Prostate gland (tissue), 2 donors: ENCODE measurements at regions not wholly inside any gene's neighbourhood (a gene's known extent, or its start where the extent isn't known, plus 50 kb on each side); places are given as distances from the start of the nearest gene placed in this dataset.

Experiments used
- DNase-seq: peaks from one replicate; pipeline ENCODE4 v3.0.0-alpha.2; 2019; ENCODE audit warnings: low spot score
- H3K27ac ChIP-seq, 2 donors: fragments of 200-600 bp; sonication (generic); 2 replicates each; pipeline ENCODE4 v1.5.1; 2017 to 2019
- H3K27me3 ChIP-seq: fragments of 200-600 bp; sonication (generic); replicated peaks from 2 replicates; pipeline ENCODE4 v1.5.1; 2019; ENCODE audit not compliant: insufficient read depth
- H3K36me3 ChIP-seq, 2 donors: fragments of 200-600 bp; sonication (generic); 1 replicate in 1 of 2; 2 replicates in 1 of 2; pipeline versions ENCODE4 v1.5.1 to v1.8.1; 2017 to 2019
- H3K4me1 ChIP-seq: fragments of 200-600 bp; sonication (generic); replicated peaks from 2 replicates; pipeline ENCODE4 v1.5.1; 2019
- H3K4me3 ChIP-seq, 2 donors: fragments of 200-600 bp; sonication (generic); 2 replicates each; pipeline ENCODE4 v1.5.1; 2017 to 2019
- H3K9me3 ChIP-seq: fragments of 200-600 bp; sonication (generic); 2 replicates; pipeline ENCODE4 v1.5.1; 2017
- POLR2A ChIP-seq: fragments of 450-650 bp; IDR thresholded peaks from one replicate; pipeline ENCODE4 v1.6.1; 2016; ENCODE audit warnings: antibody characterized with exemption, mild to moderate bottlenecking
- POLR2AphosphoS5 ChIP-seq: sonication (generic); formaldehyde crosslinking; IDR thresholded peaks from one replicate; pipeline ENCODE4 v1.6.1; 2017; ENCODE audit warnings: antibody characterized with exemption
- WGBS: methylation state at CpG from one replicate; pipeline ENCODE4 v1.1.5; 2018; 5-methylcytosine and 5-hydroxymethylcytosine counted together
- intact Hi-C: fragments of 100-400 bp; cut with DNase I; formaldehyde crosslinking; loops from one replicate; pipeline ENCODE4 v1.14.2; 2022
- TF ChIP-seq, protein P1 (sequence below), 4 experiments: fragments of 200-600 bp in 2 of 4; fragments of 450-650 bp in 2 of 4; sonication (generic) in 2 of 4; IDR thresholded peaks; 1 replicate in 3 of 4; 2 replicates in 1 of 4; pipeline ENCODE4 v1.5.1; 2016 to 2019; ENCODE audit warnings: antibody characterized with exemption in 4 of 4, mild to moderate bottlenecking in 2 of 4, moderate library complexity in 2 of 4

DNA sequence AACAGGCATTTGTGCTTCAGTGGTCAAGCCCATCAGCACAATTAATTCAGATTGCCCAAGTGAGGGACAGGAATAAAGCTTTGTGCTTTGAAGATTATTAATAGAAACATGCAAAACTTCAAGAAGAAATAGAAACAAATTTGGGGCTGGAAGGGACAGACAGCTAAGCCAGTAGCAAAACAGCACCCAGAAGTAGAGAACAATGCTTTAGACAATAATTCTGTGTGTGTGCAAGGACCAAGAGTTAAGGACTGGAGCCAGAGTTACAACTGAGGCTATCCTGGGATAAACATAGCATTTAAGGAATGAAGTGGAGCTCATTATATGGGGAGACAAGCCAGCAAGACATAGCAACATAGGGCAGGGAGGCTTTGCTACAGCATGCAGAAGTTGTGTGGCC, 251.9 kb upstream of the DAB1 start:
- Histone ChIP-seq H3K27me3 (no peaks in the 10 kb centered on the region), H3K9me3 (no peaks in the 10 kb centered on the region), H3K27ac (no peak overlapping the region), H3K4me1 (no peaks in the 10 kb centered on the region), H3K36me3 (no peaks in the 10 kb centered on the region), H3K4me3 (no peak overlapping the region)
- intact Hi-C loops, result no loop called here
- TF ChIP-seq, protein P1, sequence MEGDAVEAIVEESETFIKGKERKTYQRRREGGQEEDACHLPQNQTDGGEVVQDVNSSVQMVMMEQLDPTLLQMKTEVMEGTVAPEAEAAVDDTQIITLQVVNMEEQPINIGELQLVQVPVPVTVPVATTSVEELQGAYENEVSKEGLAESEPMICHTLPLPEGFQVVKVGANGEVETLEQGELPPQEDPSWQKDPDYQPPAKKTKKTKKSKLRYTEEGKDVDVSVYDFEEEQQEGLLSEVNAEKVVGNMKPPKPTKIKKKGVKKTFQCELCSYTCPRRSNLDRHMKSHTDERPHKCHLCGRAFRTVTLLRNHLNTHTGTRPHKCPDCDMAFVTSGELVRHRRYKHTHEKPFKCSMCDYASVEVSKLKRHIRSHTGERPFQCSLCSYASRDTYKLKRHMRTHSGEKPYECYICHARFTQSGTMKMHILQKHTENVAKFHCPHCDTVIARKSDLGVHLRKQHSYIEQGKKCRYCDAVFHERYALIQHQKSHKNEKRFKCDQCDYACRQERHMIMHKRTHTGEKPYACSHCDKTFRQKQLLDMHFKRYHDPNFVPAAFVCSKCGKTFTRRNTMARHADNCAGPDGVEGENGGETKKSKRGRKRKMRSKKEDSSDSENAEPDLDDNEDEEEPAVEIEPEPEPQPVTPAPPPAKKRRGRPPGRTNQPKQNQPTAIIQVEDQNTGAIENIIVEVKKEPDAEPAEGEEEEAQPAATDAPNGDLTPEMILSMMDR (IDR thresholded peaks at IDR 0.05), result no peak
- no peak for TF ChIP-seq POLR2A
- no peak for TF ChIP-seq POLR2AphosphoS5
- no peak for DNase-seq

DNA sequence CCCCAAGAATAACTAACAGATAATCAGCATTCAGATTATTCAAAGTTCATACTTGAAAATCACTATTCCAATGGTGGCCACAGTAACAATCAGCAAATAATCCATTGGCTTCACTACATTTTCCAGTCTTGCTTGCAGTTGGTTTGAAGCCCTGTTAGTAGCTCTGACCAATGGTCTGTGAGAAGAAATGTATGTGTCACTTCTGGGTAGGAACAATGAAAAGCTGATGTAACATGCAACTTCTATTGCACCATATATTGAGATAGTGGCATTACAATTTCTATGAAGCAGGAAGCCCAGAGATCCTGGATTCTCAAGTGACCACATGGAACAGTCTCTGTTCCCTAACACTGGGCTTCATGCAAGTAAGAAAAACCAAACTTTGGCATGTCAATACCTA, 250.9 kb upstream of the DAB1 start:
- Histone ChIP-seq H3K4me3 (no peak overlapping the region), H3K4me1 (no peaks in the 10 kb centered on the region), H3K9me3 (no peaks in the 10 kb centered on the region), H3K27me3 (no peaks in the 10 kb centered on the region), H3K36me3 (no peaks in the 10 kb centered on the region), H3K27ac (no peak overlapping the region)
- TF ChIP-seq POLR2AphosphoS5, result no peak
- no peak for TF ChIP-seq POLR2A
- TF ChIP-seq, protein P1 (IDR thresholded peaks at IDR 0.05), result no peak
- intact Hi-C loops, result no loop called here
- no peak for DNase-seq

DNA sequence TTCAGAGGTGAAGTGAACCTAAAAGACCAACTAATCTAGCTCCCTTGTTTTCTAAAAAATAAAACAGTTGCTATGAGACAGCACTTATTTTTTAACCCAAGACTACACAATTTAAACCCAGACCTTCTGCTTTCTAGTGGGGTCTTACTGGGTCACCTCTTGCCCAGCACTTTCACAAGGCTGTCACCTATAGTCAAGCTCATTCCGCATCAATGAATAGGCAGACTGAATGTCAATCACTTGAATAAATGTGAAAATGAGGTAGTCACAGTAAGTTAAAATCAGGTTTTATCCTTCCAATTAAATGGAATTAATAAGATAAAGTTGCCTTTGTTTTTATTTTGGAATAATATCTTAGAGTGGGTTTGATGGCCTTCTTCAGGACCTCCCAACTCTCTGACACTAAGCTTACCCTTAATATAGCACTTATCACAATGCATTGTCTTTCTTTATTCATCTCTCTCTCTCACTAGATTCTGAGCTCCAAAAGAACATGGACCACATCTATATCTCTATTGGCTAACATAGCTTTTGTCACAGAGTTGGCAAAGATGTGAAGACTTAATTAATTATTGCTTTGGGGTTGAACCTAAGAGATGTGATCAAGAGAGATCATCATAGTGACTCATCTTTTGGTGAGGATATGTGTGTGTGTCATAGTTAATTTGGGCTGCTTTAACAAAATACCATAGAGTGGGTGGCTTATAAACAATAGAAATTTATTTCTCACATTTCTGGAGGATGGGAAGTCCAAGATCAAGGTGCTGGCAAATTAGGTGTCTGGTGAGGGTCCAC, 248.7 kb upstream of the DAB1 start:
- intact Hi-C loops, result no loop called here
- Histone ChIP-seq H3K4me1 (no peaks in the 10 kb centered on the region), H3K36me3 (no peaks in the 10 kb centered on the region), H3K4me3 (no peak overlapping the region), H3K27ac (no peak overlapping the region), H3K9me3 (no peaks in the 10 kb centered on the region), H3K27me3 (no peaks in the 10 kb centered on the region)
- WGBS, result 96% methylated on average over 1 of the region's 1 CpG
- TF ChIP-seq POLR2A (no peak), POLR2AphosphoS5 (no peak)
- TF ChIP-seq, protein P1 (IDR thresholded peaks at IDR 0.05), result no peak
- DNase-seq, result no peak

DNA sequence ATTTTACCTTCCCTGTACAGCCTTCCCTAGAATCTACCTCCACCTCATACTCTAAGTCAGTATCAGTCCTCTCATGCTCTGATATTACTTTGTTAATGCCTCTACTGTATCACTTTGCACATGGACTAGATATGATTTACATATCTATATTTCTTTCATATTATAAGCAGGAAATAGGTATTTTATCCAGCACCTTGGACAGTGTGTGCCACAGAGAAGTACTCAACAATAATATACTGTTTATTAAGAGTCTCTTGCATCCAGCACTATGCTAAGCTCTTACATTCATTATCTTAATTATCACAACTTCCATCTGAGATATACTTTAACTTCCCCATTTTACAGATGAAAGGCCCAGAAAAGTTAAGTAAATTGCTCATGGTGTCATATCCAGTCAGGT, 247.9 kb upstream of the DAB1 start:
- H3K36me3 ChIP-seq, result no peaks in the 10 kb centered on the region
- TF ChIP-seq POLR2AphosphoS5, result no peak
- TF ChIP-seq, protein P1 (IDR thresholded peaks at IDR 0.05), result no peak
- no peak for TF ChIP-seq POLR2A
- no peaks in the 10 kb centered on the region for H3K9me3 ChIP-seq
- intact Hi-C loops, result no loop called here
- no peaks in the 10 kb centered on the region for H3K27me3 ChIP-seq
- H3K27ac ChIP-seq, result no peak overlapping the region
- no peak for DNase-seq
- no peaks in the 10 kb centered on the region for H3K4me1 ChIP-seq
- H3K4me3 ChIP-seq, result no peak overlapping the region

DNA sequence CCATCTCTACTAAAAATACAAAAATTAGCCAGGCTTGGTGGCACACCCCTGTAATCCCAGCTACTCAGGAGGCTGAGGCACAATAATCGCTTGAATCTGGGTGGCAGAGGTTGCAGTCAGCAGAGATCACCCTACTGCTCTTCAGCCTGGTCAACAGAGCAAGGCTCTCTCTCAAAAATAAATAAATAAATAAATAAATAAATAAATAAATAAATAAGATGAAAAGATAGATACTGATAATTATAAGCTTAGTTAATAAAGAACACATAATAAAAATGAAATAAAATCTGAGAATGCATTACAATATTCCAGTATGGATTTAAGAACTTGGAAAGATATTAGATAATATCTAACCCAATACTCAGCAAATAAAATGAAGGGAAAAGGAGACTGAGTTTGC, 235.9 kb upstream of the DAB1 start:
- Histone ChIP-seq H3K27ac (no peak overlapping the region), H3K4me3 (no peak overlapping the region), H3K9me3 (no peaks in the 10 kb centered on the region), H3K36me3 (no peaks in the 10 kb centered on the region), H3K27me3 (no peaks in the 10 kb centered on the region), H3K4me1 (no peaks in the 10 kb centered on the region)
- no peak for DNase-seq
- WGBS, result 95% methylated on average over 1 of the region's 1 CpG
- TF ChIP-seq, protein P1 (IDR thresholded peaks at IDR 0.05), result no peak
- TF ChIP-seq POLR2A (no peak), POLR2AphosphoS5 (no peak)
- intact Hi-C loops, result no loop called here
